MM.1S (cell line): ENCODE measurements at regions not wholly inside any gene's neighbourhood (a gene's known extent, or its start where the extent isn't known, plus 50 kb on each side); places are given as distances from the start of the nearest gene placed in this dataset.

ENCODE experiments used
- EZH2 ChIP-seq: fragments of 300-600 bp; sonication (generic); optimal IDR thresholded peaks from 2 replicates; pipeline ENCODE3; 2017; ENCODE audit warnings: low read depth, mild to moderate bottlenecking, antibody characterized with exemption, low read length, mixed read lengths
- TF ChIP-seq, protein P1 (sequence below): fragments of 300-600 bp; sonication (generic); IDR thresholded peaks from 2 replicates; pipeline ENCODE4 v1.5.1; 2016; ENCODE audit warnings: antibody characterized with exemption, low read length, mixed read lengths

GRCh38 chr20:30606990-30607389 lies 650.5 kb upstream of the DEFB115 start:
- TF ChIP-seq EZH2 = no peak
- TF ChIP-seq, protein P1, sequence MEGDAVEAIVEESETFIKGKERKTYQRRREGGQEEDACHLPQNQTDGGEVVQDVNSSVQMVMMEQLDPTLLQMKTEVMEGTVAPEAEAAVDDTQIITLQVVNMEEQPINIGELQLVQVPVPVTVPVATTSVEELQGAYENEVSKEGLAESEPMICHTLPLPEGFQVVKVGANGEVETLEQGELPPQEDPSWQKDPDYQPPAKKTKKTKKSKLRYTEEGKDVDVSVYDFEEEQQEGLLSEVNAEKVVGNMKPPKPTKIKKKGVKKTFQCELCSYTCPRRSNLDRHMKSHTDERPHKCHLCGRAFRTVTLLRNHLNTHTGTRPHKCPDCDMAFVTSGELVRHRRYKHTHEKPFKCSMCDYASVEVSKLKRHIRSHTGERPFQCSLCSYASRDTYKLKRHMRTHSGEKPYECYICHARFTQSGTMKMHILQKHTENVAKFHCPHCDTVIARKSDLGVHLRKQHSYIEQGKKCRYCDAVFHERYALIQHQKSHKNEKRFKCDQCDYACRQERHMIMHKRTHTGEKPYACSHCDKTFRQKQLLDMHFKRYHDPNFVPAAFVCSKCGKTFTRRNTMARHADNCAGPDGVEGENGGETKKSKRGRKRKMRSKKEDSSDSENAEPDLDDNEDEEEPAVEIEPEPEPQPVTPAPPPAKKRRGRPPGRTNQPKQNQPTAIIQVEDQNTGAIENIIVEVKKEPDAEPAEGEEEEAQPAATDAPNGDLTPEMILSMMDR = no peak
